Epithelial cell of prostate (primary cell): ENCODE measurements at regions not wholly inside any gene's neighbourhood (a gene's known extent, or its start where the extent isn't known, plus 50 kb on each side); places are given as distances from the start of the nearest gene placed in this dataset.
"Not testable (repeated sequence)": the region's sequence is repeated elsewhere in the genome, so short reads cannot be mapped to it uniquely, and the experiment has no call there.

Experiments used
- DNase-seq: peaks from one replicate; pipeline ENCODE4 v3.0.0-alpha.2; 2011; ENCODE audit warnings: low read depth, low spot score
- H3K27ac ChIP-seq: fragments of 450-650 bp; 2 replicates; pipeline ENCODE4 v1.5.1; 2017; ENCODE audit warnings: mild to moderate bottlenecking

DNA sequence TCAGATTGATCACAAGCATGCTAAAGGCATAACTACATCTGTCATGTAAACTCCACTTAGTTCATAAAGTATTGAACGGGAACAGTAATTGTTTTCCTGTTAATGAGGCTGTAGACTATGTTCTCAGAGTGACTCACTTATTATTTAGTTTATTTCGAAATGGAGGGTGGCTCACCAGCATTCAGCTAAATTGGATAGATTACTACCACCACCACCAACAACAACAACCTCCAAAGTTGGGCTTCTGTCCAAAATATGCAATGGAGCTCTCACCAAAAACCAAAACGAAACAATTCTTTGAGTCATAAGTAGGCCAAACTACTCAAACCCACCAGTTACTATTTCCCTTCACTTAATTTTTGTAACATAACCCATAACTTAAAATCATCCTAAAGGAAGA is 127.9 kb upstream of the NRBF2 start:
- peak; percentile 43 for DNase-seq
- no peak overlapping the region for H3K27ac ChIP-seq

DNA sequence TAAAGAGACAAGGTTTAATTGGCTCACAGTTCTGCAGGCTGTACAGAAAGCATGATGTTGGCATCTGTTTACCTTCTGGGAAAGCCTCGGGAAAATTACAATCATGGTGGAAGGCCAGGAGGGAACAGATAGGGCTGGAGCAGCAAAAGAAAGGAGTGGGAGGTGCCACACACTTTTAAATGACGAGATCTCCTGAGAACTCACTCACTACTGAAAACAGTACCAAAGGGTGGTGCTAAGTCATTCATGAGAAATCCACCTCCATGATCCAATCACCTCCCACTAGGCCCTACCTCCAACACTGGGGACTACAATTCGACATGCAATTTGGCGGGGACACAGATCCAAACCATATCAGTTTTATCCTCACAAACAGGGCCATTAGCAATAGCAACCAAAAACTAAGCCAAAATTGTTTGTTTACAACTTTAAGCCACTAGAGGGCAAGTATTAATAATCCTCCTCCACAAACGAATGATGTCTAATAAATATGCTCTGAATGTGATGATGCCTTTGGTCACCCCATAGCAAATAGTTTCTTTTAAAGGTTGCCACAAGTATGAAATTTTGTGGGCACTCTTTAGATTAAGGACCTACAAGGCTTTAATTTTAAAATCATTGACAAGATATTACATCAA is 129.2 kb upstream of the NRBF2 start:
- no peak for DNase-seq
- no peak overlapping the region for H3K27ac ChIP-seq

DNA sequence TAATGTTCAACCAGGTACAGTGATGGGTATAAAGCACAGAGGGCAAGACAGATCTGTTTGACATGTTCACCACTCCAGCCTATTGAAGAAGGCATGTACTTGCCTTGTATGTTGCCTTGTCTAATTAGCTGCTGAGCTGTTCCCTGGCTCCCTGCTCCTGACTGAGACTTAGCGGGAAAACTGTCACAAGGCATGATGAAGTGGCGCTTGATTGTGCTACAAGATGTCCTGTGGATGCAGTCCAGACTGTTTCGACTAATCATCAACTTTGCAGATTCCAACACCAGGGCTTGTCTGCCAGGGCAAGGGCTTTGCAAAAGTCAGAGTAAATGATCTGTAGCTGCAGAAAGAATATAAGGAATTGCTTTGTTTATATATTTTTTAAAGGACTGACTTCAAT is 136.2 kb upstream of the NRBF2 start:
- no peak for DNase-seq
- H3K27ac ChIP-seq = no peak overlapping the region

DNA sequence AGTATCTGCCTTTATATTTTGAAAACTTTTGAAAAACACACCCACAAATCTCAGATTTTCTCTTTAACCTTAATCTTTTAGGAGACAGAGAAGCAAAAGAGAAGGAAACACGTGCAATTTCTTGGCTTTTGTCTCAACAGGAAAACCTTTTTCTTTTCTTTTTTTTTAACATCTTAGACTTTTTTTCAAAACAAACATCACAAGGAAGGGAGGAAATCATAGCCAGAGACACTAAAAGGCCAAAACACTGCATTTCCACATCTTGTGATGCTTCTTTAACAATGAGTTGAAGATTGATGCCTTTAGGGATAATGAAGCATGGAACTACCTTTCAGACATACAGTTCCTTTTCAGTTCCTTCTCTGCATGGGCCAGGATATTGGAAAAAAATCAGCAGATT is 136.6 kb upstream of the NRBF2 start:
- no peak for DNase-seq
- H3K27ac ChIP-seq = no peak overlapping the region

DNA sequence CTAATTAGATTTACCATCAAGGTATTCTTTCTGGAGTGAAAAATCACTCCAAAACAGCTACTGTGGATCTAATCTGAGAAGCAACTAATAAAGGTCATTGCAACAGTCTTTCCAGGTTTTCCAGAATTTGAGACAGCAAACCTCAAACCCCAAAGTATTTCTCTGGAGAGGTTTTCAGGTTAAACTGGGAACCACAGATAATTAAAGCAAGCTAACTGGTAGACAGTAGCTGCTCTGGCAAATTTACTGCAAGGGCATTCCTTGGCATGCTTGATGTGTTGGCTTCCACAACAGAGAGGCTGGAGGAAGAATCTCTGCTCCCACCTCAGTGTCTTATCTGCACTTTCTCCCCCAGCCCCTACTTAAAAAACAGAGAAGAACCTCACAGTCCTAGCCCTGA is 140.0 kb upstream of the NRBF2 start:
- no peak for DNase-seq
- H3K27ac ChIP-seq = no peak overlapping the region

DNA sequence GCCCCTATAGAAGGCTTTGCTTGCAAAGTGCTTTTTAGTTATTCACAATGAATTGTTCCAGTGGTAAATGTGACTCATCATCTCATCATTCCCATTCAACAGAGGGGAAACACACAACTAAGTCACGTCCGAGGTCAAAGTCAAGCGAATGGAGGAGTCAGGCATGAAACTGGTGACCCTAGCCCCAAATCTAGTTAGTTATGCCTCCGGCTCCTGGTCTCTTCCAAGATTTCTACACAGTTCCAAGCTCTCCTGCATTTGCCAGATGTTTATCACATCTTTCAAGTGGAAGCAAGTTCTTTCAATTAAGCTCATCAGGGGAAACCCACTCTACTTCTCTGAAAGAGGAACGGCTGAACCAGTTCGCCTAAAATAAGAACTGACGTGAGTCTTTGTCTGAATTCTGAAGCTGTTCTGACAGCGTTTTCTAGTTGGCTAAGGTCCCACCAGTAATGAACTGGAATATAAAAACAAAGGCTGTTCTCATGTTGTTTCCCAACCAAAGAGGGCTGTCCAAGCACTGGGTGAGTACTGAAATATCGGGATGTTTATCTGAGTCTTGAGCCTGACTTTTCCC is 140.9 kb upstream of the NRBF2 start:
- peak overlapping the region; percentile 43 for H3K27ac ChIP-seq
- DNase-seq = peak; percentile 31

DNA sequence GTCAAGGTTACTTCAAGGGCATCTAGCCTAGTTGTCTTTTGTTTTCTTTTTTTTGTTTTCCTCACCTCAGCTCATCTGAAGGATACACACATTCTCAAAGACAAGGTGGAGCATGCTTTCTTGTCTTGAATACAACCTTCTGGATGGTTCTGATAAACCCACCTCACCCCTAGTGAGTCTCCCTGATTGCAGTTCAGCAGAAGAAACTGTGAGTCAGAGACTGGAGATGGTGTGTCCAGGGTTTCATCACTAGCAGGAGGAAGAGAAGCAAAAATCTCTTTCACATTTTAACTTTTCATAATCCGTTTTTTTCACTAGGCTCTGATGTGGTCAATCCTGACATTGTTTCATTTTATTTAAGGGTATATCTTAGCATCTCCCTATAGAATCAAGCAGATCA is 143.0 kb upstream of the NRBF2 start:
- no peak overlapping the region for H3K27ac ChIP-seq
- no peak for DNase-seq

DNA sequence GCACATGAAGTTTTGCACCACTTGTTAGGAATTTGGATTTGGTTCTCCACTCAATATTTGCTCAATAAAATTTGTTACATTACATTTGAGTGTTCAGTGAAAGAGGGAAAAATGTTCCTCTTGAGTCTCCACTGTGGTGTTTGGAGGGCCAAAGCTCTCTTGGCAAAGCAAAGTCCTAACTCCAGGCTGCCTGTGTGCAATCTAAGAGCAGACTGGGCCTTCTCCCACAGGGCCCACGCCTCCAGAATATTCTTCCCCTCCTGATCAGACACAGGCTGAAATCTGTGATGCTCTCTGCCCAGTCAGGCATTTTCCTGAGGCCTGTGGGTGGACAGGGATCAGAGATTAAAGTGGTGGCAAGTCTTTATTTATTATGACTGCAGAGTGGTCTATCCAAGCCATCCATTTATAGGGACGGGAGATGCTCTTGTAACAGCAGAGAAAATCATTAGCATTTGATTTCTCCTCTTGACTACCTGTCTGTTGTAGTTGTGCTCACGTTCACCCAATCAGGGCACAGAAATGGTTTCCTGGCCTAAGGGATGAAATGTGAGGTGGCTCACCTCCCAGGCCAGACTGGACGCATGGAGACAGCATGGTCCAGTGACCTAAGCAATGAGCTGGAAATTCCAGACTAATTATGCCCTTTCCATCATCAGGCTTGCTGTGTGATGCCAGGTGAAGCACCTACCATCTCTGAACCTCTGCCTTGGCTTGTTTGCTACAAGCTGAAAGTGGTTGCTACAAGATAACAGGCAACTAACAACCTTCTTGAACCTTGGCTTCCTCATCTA is 147.1 kb upstream of the NRBF2 start:
- no peak overlapping the region for H3K27ac ChIP-seq
- no peak for DNase-seq

DNA sequence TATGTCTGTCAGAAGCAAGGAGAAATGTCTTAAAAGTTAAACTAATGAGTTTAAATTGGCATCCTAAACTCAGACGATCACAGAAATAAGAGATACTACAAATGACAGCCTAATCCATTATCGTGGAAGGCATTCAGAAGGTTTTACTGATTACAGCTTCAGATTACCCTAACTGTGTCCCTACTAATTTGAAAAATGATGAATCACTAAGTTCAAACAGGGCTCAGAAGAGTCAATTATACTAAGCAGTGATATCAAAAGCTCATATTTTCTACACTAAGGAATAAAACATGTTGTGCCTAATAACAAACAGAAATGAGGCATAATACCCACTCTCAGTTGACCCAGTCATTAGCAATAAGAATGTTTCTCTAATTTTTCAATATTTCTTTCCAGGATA is 152.0 kb upstream of the NRBF2 start:
- no peak overlapping the region for H3K27ac ChIP-seq

DNA sequence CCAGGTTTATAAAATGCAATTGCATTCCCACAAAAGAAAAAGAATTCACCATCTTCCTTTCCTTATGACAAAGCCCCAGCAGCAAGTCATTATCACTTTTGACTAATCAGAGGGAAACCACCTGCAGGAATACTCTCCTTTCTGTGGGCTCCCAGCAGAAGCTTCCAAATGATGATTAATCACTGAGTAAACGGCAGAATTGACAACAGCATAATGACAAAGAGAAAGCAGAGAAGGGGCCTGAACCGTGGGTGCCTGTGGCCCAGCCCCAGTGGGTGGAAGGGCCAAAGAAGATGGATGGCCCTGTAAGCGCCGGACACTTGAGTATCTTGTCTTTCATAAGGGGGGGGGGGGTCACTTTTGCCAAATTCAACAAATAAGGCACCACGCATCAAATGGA is 152.4 kb upstream of the NRBF2 start:
- H3K27ac ChIP-seq = no peak overlapping the region
- peak; percentile 24 for DNase-seq

More for the DNA sequence above, 152.0 kb upstream of the NRBF2 start:
- no peak for DNase-seq

DNA sequence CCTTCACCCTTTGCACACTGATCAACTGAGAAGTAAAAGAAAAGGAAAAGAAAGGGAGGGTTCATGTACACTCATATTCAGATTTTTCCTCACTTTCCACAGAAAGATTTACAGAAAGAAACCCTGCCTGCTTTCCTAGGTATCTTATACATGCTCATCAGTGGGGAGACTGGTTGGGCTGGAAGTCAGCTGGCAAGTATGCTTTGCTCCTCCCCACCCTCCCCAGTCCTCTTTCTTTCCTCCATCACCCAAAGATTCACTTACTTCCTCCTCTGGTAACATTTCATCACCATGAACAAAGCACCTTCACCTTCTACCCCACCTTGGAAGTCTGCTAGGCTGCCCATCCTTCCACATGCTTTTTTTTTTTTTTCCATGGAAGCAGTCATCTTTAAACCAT is 153.2 kb upstream of the NRBF2 start:
- H3K27ac ChIP-seq = no peak overlapping the region
- peak; percentile 8 for DNase-seq

DNA sequence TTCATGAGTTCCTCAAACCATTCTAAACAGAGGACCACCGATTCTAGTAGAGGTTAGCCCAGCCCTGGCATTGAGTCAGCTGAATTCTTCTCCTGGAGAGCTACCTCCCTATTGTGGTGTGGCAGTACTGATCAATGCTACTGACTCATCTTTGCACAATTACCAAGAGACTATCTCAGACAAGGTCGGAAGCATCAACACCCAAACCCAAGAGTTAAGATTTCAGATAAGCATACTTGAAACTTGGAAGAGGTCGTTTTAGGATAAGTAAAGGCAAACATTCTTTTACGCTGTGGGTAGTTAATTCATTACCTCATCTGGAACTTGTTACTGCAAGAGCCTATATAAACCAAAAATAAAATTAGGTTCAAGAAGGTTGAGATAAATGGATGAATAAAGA is 154.6 kb upstream of the NRBF2 start:
- DNase-seq = peak; percentile 6
- H3K27ac ChIP-seq = no peak overlapping the region

DNA sequence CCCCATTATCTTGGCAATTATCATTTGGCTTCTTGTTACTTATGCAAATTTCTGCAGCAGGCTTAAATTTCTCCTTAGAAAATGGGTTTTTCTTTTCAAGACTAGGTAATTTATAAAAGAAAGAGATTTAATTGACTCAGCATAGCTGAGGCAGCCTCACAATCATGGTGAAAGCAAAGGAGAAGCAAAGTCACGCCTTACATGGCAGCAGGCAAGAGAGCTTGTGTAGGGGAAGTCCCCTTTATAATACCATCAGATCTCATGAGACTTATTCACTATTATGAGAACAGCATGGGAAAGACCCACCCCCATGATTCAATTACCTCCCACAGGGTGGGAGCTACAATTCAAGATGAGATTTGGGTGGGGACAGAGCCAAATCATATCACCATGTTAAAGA is 158.3 kb upstream of the NRBF2 start:
- DNase-seq, H3K27ac ChIP-seq: not testable (repeated sequence)

DNA sequence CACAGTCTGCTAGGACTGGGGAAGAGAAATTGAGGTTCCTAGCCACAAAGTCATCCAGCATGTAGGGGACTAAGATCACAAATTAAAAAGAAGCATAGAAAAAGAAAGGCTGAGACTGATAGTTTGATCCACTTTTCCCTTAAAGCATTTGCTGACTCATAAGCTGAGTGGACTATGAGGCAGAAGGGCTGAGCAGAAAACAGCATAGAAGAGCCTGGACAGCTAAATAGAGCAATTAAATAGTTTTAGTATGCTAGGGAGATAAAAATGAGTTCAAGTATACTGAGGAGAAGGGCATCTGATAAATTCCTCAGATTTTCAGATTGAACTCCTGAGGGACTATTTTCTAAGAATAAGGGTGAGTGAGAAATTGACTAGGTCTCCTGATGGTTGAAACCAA is 155.9 kb upstream of the EGR2 start:
- no peak for DNase-seq
- H3K27ac ChIP-seq = no peak overlapping the region

DNA sequence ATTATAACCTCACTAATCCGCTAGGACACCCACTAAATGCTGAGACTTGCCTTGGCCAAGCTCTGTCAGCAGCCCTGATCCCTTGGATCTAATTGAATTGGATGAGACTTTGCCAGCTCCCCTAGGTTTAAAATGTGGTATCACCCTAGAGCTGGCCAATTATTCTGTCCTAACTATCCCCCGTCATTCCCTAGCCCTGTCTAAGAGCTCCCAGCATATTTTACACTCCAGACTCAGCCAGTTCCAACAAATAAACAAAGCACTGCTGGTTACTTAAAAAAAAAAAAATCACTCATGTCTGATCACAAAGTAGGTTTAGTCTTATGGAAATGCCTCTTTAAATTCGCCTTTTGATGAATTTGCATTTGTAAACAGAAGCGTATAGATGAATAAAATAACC is 147.9 kb upstream of the EGR2 start:
- no peak overlapping the region for H3K27ac ChIP-seq
- no peak for DNase-seq

DNA sequence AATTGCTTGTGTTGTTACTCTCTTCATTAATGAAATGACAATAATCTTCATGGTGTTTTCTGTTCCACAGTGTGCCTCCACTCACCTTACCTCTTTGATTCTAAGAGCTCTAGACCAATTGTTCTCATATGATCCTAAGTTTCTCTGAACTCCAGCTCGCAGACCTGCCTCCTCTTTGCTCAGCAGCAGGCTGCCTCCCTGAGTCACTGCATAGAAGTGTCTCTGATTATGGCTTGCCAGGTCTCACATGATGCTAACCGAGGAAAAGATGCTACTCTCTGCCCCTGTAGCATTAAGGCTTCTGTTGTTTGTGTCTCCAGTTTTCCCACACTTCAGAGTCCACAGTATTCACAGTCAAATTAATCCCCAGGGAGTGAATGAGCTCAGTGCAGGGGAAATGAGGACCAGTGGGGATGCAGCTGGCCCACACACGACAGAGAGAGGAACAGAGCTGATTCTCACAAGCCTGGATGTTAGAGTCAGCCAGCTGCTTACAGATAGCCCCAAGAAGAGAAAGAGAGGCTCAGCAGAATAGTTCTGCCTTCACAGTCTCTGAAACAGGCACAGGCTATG is 145.9 kb upstream of the EGR2 start:
- H3K27ac ChIP-seq = no peak overlapping the region
- DNase-seq = no peak

DNA sequence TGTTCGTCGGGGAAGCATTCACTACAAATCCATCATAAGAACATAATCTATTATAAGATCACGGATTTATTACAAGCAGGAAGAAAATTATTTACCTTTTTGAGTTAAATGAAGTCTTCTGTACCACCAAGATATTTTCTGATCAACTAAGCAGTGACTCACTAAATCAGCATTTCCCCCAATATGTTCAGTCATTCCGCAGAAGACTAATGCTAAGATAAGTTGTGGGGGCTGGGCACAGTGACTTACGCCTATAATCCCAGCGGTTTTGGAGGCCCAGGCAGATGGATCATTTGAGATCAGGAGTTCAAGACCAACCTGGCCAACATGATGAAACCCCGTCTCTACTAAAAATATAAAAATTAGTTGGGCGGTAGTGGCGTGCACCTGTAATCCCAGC is 144.2 kb upstream of the EGR2 start:
- H3K27ac ChIP-seq = no peak overlapping the region
- DNase-seq = no peak

DNA sequence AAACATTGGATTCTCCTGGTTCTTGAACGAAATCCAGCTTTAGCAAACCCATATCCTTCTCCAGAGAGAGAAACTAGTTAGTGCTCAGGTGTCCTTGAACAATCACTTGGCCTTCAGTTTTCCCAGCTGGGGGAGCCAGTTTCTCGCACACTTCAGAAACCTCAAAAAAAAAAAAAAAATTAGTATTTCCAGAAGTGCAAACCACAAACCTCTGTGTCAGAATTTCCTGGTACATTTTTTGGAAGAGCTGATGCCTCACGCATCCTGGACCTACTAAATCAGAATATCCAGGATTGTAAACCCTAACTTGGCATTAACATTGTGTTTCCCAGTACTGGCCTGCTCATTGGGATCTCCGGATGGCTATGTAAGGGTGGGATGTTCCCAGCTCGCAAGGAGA is 143.4 kb upstream of the EGR2 start:
- H3K27ac ChIP-seq = no peak overlapping the region
- no peak for DNase-seq

DNA sequence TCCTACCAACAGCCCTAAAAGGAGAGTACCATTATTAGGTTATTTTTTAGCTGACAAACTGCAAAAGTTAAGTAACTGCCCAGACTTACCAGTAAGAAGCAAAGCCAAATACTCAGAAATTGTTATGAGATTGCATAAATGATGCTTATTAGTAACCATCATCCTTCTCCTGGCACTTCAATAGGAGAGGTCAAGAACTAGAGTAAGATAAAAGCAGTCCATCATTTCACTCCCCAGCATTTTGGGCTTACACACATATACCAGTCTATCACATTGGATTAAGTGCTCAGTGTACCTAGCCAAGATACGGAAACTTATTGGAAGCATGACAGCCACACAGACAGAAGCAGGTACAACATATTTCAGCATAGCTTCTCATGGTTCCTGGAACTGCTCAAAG is 142.8 kb upstream of the EGR2 start:
- DNase-seq = no peak
- no peak overlapping the region for H3K27ac ChIP-seq

DNA sequence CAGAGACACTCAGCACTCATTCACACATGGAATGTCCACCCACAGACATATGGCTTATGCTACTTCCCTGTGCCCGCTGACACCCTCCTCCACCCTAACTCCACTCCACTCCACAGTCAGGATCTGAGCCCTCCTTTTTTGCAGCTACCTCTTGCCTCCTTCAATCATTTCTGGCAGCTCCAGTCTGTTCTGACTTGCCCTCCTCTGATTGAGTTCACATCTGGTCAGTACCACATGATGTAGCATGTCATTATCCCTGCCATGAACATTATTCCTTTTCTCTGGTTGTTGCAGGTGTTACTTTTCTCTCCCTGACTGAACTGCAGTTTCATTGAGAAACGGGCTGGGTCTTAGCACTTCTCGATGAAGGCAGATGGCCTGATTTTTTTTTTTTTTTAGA is 130.1 kb upstream of the EGR2 start:
- no peak overlapping the region for H3K27ac ChIP-seq
- DNase-seq = no peak

DNA sequence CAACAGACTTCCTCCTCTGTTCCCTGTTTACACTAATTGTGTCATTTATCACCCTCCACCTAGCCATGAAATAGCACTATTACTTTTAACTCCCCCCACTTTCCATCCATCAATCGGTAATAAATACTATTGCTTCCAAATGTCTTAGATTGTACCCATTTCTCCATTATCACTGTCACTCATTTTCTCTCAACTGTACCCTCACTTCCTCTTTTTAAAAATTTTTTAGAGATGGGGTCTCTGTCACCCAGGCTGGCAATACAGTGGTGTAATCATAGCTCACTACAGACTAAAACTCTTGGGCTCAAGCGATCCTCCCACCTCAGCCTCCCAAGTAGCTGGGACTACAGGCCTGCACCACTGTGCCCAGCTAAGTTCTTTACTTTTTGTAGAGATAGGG is 123.5 kb upstream of the EGR2 start:
- no peak overlapping the region for H3K27ac ChIP-seq

More for the DNA sequence above, 123.5 kb upstream of the EGR2 start:
- DNase-seq = no peak
